Mesothelial cell of epicardium (in vitro differentiated cells): ENCODE measurements at regions not wholly inside any gene's neighbourhood (a gene's known extent, or its start where the extent isn't known, plus 50 kb on each side); places are given as distances from the start of the nearest gene placed in this dataset.

Experiments used
- DNase-seq, 2 experiments: peaks; one replicate each; pipeline ENCODE4 v3.0.0; 2021; ENCODE audit warnings: low spot score in 2 of 2; ENCODE audit not compliant: unreplicated experiment in 2 of 2
- H3K27ac Mint-ChIP-seq: 2 replicates; pipeline ENCODE4 v1.8.0; 2021; ENCODE audit warnings: mixed read lengths
- H3K27me3 Mint-ChIP-seq: 2 replicates; pipeline ENCODE4 v1.8.0; 2021; ENCODE audit warnings: low read depth, mixed read lengths
- H3K36me3 Mint-ChIP-seq: 2 replicates; pipeline ENCODE4 v1.8.0; 2021; ENCODE audit warnings: mixed read lengths
- H3K4me1 Mint-ChIP-seq: 2 replicates; pipeline ENCODE4 v1.8.0; 2021; ENCODE audit warnings: mixed read lengths
- H3K4me3 Mint-ChIP-seq: 2 replicates; pipeline ENCODE4 v1.8.0; 2021; ENCODE audit warnings: mild to moderate bottlenecking, moderate library complexity, mixed read lengths
- H3K9me3 Mint-ChIP-seq: 2 replicates; pipeline ENCODE4 v1.8.0; 2021; ENCODE audit warnings: mixed read lengths
- TF ChIP-seq, protein P1 (sequence below): fragments of 200-600 bp; sonication (generic); IDR thresholded peaks from one replicate; pipeline ENCODE4 v1.5.0; 2021; ENCODE audit warnings: antibody characterized with exemption; ENCODE audit not compliant: unreplicated experiment

DNA sequence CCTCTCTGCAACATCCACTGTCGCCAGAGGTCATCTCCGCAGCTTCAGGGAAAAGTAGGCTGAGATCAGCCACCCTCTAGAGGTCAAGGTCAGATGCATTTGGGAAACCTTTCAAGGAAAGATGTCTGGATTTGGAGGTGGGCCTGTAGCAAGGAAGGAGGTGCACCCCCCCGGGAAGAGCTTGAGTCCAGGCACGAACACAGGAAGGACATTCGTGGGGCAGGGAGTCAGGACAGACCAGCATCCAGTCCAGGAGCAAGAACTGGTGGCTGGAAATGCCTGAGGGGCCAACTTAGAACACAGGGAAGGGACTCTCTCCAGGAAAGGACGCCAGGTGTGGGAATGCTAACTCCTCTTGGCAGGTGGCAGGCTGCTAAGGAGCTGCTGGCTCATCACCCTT, 614.1 kb upstream of the MGMT start:
- H3K4me3 Mint-ChIP-seq: no peak overlapping the region
- DNase-seq: no peak
- peaks cover 34% of the 10 kb centered on the region for H3K27me3 Mint-ChIP-seq
- no peaks in the 10 kb centered on the region for H3K36me3 Mint-ChIP-seq
- no peak overlapping the region for H3K27ac Mint-ChIP-seq
- no peaks in the 10 kb centered on the region for H3K9me3 Mint-ChIP-seq
- TF ChIP-seq, protein P1, sequence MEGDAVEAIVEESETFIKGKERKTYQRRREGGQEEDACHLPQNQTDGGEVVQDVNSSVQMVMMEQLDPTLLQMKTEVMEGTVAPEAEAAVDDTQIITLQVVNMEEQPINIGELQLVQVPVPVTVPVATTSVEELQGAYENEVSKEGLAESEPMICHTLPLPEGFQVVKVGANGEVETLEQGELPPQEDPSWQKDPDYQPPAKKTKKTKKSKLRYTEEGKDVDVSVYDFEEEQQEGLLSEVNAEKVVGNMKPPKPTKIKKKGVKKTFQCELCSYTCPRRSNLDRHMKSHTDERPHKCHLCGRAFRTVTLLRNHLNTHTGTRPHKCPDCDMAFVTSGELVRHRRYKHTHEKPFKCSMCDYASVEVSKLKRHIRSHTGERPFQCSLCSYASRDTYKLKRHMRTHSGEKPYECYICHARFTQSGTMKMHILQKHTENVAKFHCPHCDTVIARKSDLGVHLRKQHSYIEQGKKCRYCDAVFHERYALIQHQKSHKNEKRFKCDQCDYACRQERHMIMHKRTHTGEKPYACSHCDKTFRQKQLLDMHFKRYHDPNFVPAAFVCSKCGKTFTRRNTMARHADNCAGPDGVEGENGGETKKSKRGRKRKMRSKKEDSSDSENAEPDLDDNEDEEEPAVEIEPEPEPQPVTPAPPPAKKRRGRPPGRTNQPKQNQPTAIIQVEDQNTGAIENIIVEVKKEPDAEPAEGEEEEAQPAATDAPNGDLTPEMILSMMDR: no peak
- H3K4me1 Mint-ChIP-seq: peaks cover 16% of the 10 kb centered on the region

DNA sequence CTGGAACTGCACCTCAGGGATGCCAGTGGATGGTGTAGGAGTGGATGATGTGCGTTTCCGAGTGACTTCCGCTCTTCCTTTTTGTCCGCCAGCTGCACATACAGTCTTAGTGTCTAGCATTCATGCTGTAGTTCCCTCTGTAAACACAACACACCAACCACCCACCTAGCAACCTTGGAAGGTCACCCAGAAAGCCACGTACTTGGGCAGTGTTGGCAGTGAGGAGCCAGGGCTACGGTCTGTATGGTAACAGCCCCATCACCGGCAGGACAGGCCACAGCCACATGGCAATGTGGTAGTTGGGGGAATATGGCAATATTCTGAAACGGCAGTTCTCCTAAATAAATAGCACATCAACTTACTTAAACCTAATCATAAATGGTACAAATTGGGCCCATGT, 613.5 kb upstream of the MGMT start:
- Mint-ChIP-seq H3K36me3 (no peaks in the 10 kb centered on the region), H3K9me3 (no peaks in the 10 kb centered on the region), H3K27me3 (peaks cover 32% of the 10 kb centered on the region), H3K4me1 (peaks cover 16% of the 10 kb centered on the region), H3K4me3 (no peak overlapping the region), H3K27ac (no peak overlapping the region)
- TF ChIP-seq, protein P1: no peak
- DNase-seq: no peak

DNA sequence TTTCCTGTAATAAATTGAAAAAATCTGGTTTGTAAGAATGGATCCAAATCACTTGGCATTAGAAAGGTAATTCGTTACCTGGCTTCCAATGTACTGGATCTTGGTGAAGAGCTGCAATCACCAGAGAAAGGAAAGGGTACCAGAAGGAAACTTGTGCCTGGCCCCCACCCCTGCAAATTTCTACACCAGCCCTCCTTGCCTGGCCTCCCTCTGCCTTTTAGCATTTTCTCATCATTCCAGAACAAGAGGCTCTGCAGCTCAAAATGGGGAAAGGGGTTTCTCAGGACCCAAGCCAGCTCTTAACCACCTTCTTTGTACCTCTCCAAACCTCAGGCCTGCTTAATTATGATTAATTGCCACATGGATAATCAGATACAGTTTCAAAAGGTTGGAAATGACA, 612.8 kb upstream of the MGMT start:
- DNase-seq: no peak
- TF ChIP-seq, protein P1: no peak
- Mint-ChIP-seq H3K36me3 (no peaks in the 10 kb centered on the region), H3K4me1 (peaks cover 16% of the 10 kb centered on the region), H3K4me3 (no peak overlapping the region), H3K9me3 (no peaks in the 10 kb centered on the region), H3K27ac (peak overlapping the region; percentile 84), H3K27me3 (peaks cover 26% of the 10 kb centered on the region)

DNA sequence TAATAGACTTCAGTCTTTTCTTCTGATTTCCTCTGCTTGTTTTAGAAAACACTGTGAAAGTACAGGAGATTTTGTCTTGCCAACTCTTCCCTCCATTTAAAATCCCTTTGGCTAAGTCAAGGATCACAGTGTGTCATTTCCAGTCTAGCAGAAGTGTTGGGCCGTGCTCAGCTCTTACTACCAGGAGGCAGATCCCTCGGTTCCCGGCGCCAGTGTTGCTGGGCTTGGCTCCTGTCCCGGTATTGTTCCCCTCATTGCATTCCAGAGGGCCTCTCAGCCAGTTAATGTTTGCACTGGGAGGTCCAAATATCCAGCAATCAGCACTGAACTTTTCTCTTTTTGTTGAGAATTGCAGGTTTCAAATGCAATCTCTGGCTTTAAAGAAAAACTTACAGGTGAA, 612.1 kb upstream of the MGMT start:
- DNase-seq: peak; percentile 40 to 77
- Mint-ChIP-seq H3K27ac (peak overlapping the region; percentile 92), H3K9me3 (peaks cover 3% of the 10 kb centered on the region), H3K36me3 (no peaks in the 10 kb centered on the region), H3K4me3 (no peak overlapping the region), H3K4me1 (peaks cover 16% of the 10 kb centered on the region), H3K27me3 (peaks cover 21% of the 10 kb centered on the region)
- TF ChIP-seq, protein P1: no peak

DNA sequence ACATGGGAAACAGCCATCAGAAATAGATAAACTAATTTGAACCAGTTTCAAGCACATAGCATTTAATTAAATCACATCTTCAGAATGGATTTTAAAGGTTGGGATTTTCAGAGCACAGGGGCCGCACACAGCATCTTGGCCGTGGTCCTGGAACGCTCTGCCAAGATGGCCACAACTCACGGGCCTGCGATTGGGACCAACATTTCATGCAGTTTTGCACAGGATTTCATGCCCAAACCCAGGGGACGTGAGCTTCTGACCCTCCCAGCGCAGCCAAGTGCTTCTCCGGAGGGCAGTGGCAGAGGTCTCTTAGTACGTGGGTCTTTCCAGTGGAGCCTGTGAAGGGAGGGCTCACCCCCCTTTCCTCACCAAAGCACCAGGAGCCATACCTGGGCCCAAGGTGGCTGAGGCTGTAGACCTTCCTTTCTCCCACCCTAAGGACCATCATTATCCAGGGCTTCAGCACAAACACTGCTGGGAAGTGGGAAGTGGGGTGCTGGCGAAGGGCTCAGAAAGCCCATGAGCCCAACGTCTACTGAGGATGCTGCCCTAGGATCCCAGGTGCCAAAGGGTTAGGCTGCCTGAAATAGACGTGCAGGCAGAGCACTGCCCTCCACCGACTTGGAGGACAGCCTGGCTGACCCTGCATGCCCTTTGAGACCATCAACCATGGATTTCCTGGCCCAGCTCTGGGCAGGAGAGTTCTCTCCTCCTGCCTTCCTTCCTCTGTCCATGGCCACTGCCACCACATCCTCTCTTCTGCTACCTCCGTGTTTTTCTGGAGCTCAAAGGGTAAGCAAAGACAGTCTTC, 611.2 kb upstream of the MGMT start:
- H3K27ac Mint-ChIP-seq: peak overlapping the region; percentile 15
- H3K9me3 Mint-ChIP-seq: peaks cover 3% of the 10 kb centered on the region
- DNase-seq: no peak
- no peak overlapping the region for H3K4me3 Mint-ChIP-seq
- H3K27me3 Mint-ChIP-seq: peaks cover 13% of the 10 kb centered on the region
- no peaks in the 10 kb centered on the region for H3K36me3 Mint-ChIP-seq
- H3K4me1 Mint-ChIP-seq: peaks cover 16% of the 10 kb centered on the region
- TF ChIP-seq, protein P1: no peak
